ENCODE measurements at regions not wholly inside any gene's neighbourhood (a gene's known extent, or its start where the extent isn't known, plus 50 kb on each side); places are given as distances from the start of the nearest gene placed in this dataset.

DNA sequence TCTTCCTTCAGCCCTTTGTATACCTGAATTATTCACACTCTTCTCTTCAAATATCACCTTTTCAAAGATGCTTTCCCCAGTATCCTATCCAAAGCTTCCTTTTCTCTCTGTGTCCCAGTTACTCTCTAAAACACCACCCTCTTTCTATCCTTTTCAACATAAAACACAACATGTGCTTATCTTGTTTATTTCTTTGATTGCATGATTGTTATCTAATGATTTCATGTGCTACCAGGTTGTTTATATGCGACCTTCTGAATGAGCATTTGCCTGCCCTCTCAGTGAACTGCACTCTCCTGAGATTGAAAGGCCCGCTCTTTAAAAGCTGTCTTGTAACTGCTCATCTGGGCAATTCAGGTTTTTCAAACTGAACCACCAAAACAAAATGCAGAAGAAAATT lies 97.7 kb upstream of the FGGY start:
- TF ChIP-seq, protein P1, sequence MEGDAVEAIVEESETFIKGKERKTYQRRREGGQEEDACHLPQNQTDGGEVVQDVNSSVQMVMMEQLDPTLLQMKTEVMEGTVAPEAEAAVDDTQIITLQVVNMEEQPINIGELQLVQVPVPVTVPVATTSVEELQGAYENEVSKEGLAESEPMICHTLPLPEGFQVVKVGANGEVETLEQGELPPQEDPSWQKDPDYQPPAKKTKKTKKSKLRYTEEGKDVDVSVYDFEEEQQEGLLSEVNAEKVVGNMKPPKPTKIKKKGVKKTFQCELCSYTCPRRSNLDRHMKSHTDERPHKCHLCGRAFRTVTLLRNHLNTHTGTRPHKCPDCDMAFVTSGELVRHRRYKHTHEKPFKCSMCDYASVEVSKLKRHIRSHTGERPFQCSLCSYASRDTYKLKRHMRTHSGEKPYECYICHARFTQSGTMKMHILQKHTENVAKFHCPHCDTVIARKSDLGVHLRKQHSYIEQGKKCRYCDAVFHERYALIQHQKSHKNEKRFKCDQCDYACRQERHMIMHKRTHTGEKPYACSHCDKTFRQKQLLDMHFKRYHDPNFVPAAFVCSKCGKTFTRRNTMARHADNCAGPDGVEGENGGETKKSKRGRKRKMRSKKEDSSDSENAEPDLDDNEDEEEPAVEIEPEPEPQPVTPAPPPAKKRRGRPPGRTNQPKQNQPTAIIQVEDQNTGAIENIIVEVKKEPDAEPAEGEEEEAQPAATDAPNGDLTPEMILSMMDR (IDR thresholded peaks at IDR 0.05): no peak
- no peak for TF ChIP-seq POLR2A (IDR thresholded peaks at IDR 0.05)
